ENCODE measurements at regions not wholly inside any gene's neighbourhood (a gene's known extent, or its start where the extent isn't known, plus 50 kb on each side); places are given as distances from the start of the nearest gene placed in this dataset.

GRCh38 chr5:56413546-56413945 is 180.4 kb upstream of the ANKRD55 start:
- Mint-ChIP-seq H3K36me3 (ENCODE audit: insufficient read depth, unreplicated experiment) (no peaks in the 10 kb centered on the region), H3K4me1 (ENCODE audit: insufficient read depth, unreplicated experiment) (peaks cover 22% of the 10 kb centered on the region), H3K9me3 (ENCODE audit: unreplicated experiment) (peaks cover 5% of the 10 kb centered on the region), H3K27ac (ENCODE audit: low read depth, unreplicated experiment) (no peak overlapping the region), H3K4me3 (ENCODE audit: unreplicated experiment) (no peak overlapping the region), H3K27me3 (ENCODE audit: insufficient read depth, unreplicated experiment) (no peaks in the 10 kb centered on the region)
- BruUV-seq (replicated peaks): no TSS peak
- TF ChIP-seq CTCF (IDR thresholded peaks at IDR 0.05; ENCODE audit: unreplicated experiment): no peak
- POLR2A ChIA-PET: interaction anchor here (0.7 kb wide), 1 partner anchor 12 kb away, joined by 3 read pairs; no protein-coding TSS in a partner anchor
- CTCF ChIA-PET: no interaction called here
- DNase-seq (ENCODE audit: unreplicated experiment): no peak
- intact Hi-C loops (cut with micrococcal nuclease): no loop called here

- POLR2A ChIA-PET: interaction anchor here (0.7 to 1.1 kb wide), 4 partner anchors 10 to 204 kb away, joined by 3 to 5 read pairs (median 3); no protein-coding TSS in a partner anchor
- BruUV-seq (replicated peaks): no TSS peak
- intact Hi-C loops (cut with micrococcal nuclease): no loop called here
- no peaks in the 10 kb centered on the region for H3K27me3 Mint-ChIP-seq (ENCODE audit: insufficient read depth, unreplicated experiment)
- no peak overlapping the region for H3K27ac Mint-ChIP-seq (ENCODE audit: low read depth, unreplicated experiment)
- no peak for DNase-seq (ENCODE audit: unreplicated experiment)
- CTCF ChIA-PET: interaction anchor here (0.9 kb wide), 1 partner anchor 13 kb away, joined by 3 read pairs; no protein-coding TSS in a partner anchor
- H3K4me1 Mint-ChIP-seq (ENCODE audit: insufficient read depth, unreplicated experiment): peaks cover 22% of the 10 kb centered on the region
- H3K9me3 Mint-ChIP-seq (ENCODE audit: unreplicated experiment): no peaks in the 10 kb centered on the region
- no peaks in the 10 kb centered on the region for H3K36me3 Mint-ChIP-seq (ENCODE audit: insufficient read depth, unreplicated experiment)
- no peak for TF ChIP-seq CTCF (IDR thresholded peaks at IDR 0.05; ENCODE audit: unreplicated experiment)
- H3K4me3 Mint-ChIP-seq (ENCODE audit: unreplicated experiment): no peak overlapping the region
These were observed 179.7 kb upstream of the ANKRD55 start for GRCh38 chr5:56412601-56413379.

- Mint-ChIP-seq H3K9me3 (ENCODE audit: unreplicated experiment) (no peaks in the 10 kb centered on the region), H3K4me1 (ENCODE audit: insufficient read depth, unreplicated experiment) (peaks cover 19% of the 10 kb centered on the region), H3K27me3 (ENCODE audit: insufficient read depth, unreplicated experiment) (no peaks in the 10 kb centered on the region), H3K4me3 (ENCODE audit: unreplicated experiment) (no peak overlapping the region), H3K36me3 (ENCODE audit: insufficient read depth, unreplicated experiment) (no peaks in the 10 kb centered on the region), H3K27ac (ENCODE audit: low read depth, unreplicated experiment) (no peak overlapping the region)
- POLR2A ChIA-PET: no interaction called here
- intact Hi-C loops (cut with micrococcal nuclease): no loop called here
- TF ChIP-seq CTCF (IDR thresholded peaks at IDR 0.05; ENCODE audit: unreplicated experiment): no peak
- CTCF ChIA-PET: interaction anchor here (0.6 kb wide), 1 partner anchor 582 kb away, joined by 3 read pairs; no protein-coding TSS in a partner anchor
- no peak for DNase-seq (ENCODE audit: unreplicated experiment)
- no TSS peak for BruUV-seq (replicated peaks)
These were observed 177.6 kb upstream of the ANKRD55 start for GRCh38 chr5:56410696-56411095.

- CTCF ChIA-PET: interaction anchor here (0.6 to 0.7 kb wide), 4 partner anchors 78 to 412 kb away, joined by 4 to 5 read pairs (median 4); partner anchors contain the start of gene ANKRD55
- POLR2A ChIA-PET: no interaction called here
- H3K27me3 Mint-ChIP-seq (ENCODE audit: insufficient read depth, unreplicated experiment): no peaks in the 10 kb centered on the region
- H3K4me1 Mint-ChIP-seq (ENCODE audit: insufficient read depth, unreplicated experiment): peaks cover 13% of the 10 kb centered on the region
- H3K27ac Mint-ChIP-seq (ENCODE audit: low read depth, unreplicated experiment): peak overlapping the region; percentile 8
- TF ChIP-seq CTCF (IDR thresholded peaks at IDR 0.05; ENCODE audit: unreplicated experiment): no peak
- intact Hi-C loops (cut with micrococcal nuclease): no loop called here
- no TSS peak for BruUV-seq (replicated peaks)
- DNase-seq (ENCODE audit: unreplicated experiment): peak; percentile 70
- no peak overlapping the region for H3K4me3 Mint-ChIP-seq (ENCODE audit: unreplicated experiment)
- H3K36me3 Mint-ChIP-seq (ENCODE audit: insufficient read depth, unreplicated experiment): no peaks in the 10 kb centered on the region
- no peaks in the 10 kb centered on the region for H3K9me3 Mint-ChIP-seq (ENCODE audit: unreplicated experiment)
These were observed 176.4 kb upstream of the ANKRD55 start for GRCh38 chr5:56409331-56410190.

Measured in MCF 10A (cell line).